Right lobe of liver (tissue), 4 donors: ENCODE measurements at regions not wholly inside any gene's neighbourhood (a gene's known extent, or its start where the extent isn't known, plus 50 kb on each side); places are given as distances from the start of the nearest gene placed in this dataset.

Experiments
- POLR2A ChIP-seq: fragments of 450-650 bp; IDR thresholded peaks from one replicate; pipeline ENCODE4 v1.6.1; 2017; ENCODE audit warnings: antibody characterized with exemption, mild to moderate bottlenecking
- TF ChIP-seq, protein P1 (sequence below), 4 donors: fragments of 200-600 bp in 3 of 4; fragments of 450-650 bp in 1 of 4; IDR thresholded peaks; one replicate each; pipeline versions ENCODE4 v1.5.1 to v1.8.0; 2016 to 2022; ENCODE audit warnings: antibody characterized with exemption in 4 of 4, mild to moderate bottlenecking in 2 of 4
- donor health status: DM: no; HTN: no; CAD: no.
- donor health status: DM: no; HTN: no; CAD: no.
- donor health status: DM: no; HTN: yes; CAD: no.

GRCh38 chr2:187157046-187157445, 291.0 kb downstream of the CALCRL start:
- TF ChIP-seq POLR2A = no peak
- TF ChIP-seq, protein P1, sequence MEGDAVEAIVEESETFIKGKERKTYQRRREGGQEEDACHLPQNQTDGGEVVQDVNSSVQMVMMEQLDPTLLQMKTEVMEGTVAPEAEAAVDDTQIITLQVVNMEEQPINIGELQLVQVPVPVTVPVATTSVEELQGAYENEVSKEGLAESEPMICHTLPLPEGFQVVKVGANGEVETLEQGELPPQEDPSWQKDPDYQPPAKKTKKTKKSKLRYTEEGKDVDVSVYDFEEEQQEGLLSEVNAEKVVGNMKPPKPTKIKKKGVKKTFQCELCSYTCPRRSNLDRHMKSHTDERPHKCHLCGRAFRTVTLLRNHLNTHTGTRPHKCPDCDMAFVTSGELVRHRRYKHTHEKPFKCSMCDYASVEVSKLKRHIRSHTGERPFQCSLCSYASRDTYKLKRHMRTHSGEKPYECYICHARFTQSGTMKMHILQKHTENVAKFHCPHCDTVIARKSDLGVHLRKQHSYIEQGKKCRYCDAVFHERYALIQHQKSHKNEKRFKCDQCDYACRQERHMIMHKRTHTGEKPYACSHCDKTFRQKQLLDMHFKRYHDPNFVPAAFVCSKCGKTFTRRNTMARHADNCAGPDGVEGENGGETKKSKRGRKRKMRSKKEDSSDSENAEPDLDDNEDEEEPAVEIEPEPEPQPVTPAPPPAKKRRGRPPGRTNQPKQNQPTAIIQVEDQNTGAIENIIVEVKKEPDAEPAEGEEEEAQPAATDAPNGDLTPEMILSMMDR (IDR thresholded peaks at IDR 0.05) = no peak
